Activated CD8-positive, alpha-beta T cell treated with anti-CD3 and anti-CD28 coated beads, Interleukin-2, amount 10 ng/mL, durations not matched to agents 7 days and 5 days (primary cell): ENCODE measurements at regions not wholly inside any gene's neighbourhood (a gene's known extent, or its start where the extent isn't known, plus 50 kb on each side); places are given as distances from the start of the nearest gene placed in this dataset.
"Not testable (repeated sequence)": the region's sequence is repeated elsewhere in the genome, so short reads cannot be mapped to it uniquely, and the experiment has no call there.

Experiments used
- ATAC-seq: fragments of 150-1000 bp; cut with Tn5 transposase; one replicate; pipeline ENCODE4 v1.10.0; 2021; ENCODE audit warnings: moderate library complexity
- CTCF ChIA-PET: fragments of 350-600 bp; sonication (Branson Sonifier 250); formaldehyde crosslinking; loops from one replicate; lab custom pipeline; 2021; ENCODE audit warnings: antibody characterized with exemption; lab: Charles Lee
- POLR2A ChIA-PET: fragments of 350-600 bp; sonication (Branson Sonifier 250); formaldehyde crosslinking; loops from one replicate; lab custom pipeline; 2021; ENCODE audit warnings: antibody characterized with exemption; lab: Charles Lee
- DNase-seq: peaks from one replicate; pipeline ENCODE4 v3.0.0-alpha.2; 2020
- H3K27ac Mint-ChIP-seq: one replicate; pipeline ENCODE4 v1.8.0; 2021; ENCODE audit warnings: mild to moderate bottlenecking, mixed read lengths
- H3K27me3 Mint-ChIP-seq: one replicate; pipeline ENCODE4 v1.8.0; 2021; ENCODE audit warnings: low read depth, mixed read lengths
- H3K36me3 Mint-ChIP-seq: one replicate; pipeline ENCODE4 v1.8.0; 2021; ENCODE audit warnings: low read depth, mixed read lengths
- H3K4me1 Mint-ChIP-seq: one replicate; pipeline ENCODE4 v1.8.0; 2021; ENCODE audit warnings: low read depth, mixed read lengths
- H3K4me3 Mint-ChIP-seq: one replicate; pipeline ENCODE4 v1.8.0; 2021; ENCODE audit warnings: mild to moderate bottlenecking, mixed read lengths
- H3K9me3 Mint-ChIP-seq: one replicate; pipeline ENCODE4 v1.8.0; 2022; ENCODE audit warnings: mixed read lengths; ENCODE audit not compliant: insufficient read depth

DNA sequence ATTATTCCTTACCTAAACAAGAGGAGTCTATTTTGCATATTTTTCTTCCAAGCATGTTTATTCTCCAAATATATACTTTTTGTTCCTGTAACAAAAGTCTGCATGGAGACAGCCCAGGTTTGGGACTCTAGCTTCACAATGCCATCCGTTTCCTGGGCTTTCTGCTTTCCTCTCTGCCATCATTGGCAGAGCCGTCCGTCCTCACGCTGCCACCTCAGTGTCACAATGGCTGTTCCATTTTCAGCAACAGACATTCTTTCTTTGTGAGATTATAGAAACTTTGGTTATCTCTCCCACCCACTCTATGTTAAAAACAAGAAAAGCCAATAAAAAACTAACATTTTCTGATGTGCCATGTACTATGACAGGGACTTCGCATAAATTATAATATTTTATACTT, 825.2 kb downstream of the REEP3 start:
- DNase-seq: no peak
- H3K36me3 Mint-ChIP-seq: no peaks in the 10 kb centered on the region
- no peak overlapping the region for H3K27ac Mint-ChIP-seq
- ChIA-PET POLR2A (no interaction called here), CTCF (no interaction called here)
- H3K27me3 Mint-ChIP-seq: no peaks in the 10 kb centered on the region
- ATAC-seq: no peak
- H3K9me3 Mint-ChIP-seq: no peaks in the 10 kb centered on the region
- H3K4me1 Mint-ChIP-seq: no peaks in the 10 kb centered on the region
- H3K4me3 Mint-ChIP-seq: no peak overlapping the region

DNA sequence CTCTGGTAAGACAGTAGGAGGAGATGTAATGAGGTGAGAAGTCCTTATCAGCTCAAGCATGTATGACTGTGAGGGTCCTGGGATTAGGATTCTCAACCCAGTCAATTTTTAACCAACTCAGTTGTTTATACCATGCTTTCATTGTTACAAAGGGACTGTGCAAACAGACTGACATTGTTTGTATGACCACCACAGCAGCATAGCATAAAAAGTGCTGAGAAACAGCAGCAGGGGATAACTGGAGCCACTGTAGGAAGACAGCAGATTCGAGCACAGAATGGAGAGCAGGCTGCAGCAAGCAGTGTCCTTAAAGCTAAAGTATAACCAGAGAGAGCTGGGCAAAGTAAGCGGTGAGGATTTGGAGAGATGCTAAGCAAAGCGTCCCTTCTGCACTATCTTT, 829.5 kb downstream of the REEP3 start:
- no peaks in the 10 kb centered on the region for H3K4me1 Mint-ChIP-seq
- no peaks in the 10 kb centered on the region for H3K36me3 Mint-ChIP-seq
- no peak for DNase-seq
- H3K9me3 Mint-ChIP-seq: no peaks in the 10 kb centered on the region
- no peaks in the 10 kb centered on the region for H3K27me3 Mint-ChIP-seq
- ChIA-PET POLR2A (no interaction called here), CTCF (no interaction called here)
- no peak overlapping the region for H3K27ac Mint-ChIP-seq
- no peak overlapping the region for H3K4me3 Mint-ChIP-seq
- no peak for ATAC-seq

GRCh38 chr10:64358907-64359306, 837.7 kb downstream of the REEP3 start:
- Mint-ChIP-seq H3K4me1 (no peaks in the 10 kb centered on the region), H3K36me3 (no peaks in the 10 kb centered on the region), H3K27me3 (no peaks in the 10 kb centered on the region), H3K4me3 (no peak overlapping the region), H3K9me3 (peaks cover 12% of the 10 kb centered on the region), H3K27ac (no peak overlapping the region)
- ChIA-PET CTCF (no interaction called here), POLR2A (no interaction called here)
- DNase-seq: no peak
- no peak for ATAC-seq

DNA sequence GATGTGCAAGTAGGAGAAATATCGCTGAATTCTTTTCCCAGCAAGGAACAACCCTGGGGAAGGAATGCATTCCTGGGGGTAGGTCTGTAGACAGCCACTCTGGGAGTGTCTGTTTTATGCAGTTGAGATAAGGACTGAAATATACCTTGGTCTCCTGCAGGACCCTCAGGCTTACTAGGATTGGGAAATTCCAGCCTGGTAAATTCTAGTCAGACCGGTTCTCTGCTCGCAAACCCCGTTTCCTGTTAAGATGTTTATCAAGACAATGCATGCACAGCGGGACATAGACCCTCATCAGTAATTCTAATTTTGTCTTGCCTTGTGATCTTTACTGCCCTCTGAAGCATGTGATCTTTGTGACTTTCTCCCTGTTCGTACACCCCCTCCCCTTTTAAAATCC, 839.0 kb downstream of the REEP3 start:
- peaks cover 12% of the 10 kb centered on the region for H3K9me3 Mint-ChIP-seq
- CTCF ChIA-PET, DNase-seq: not testable (repeated sequence)

GRCh38 chr10:64363687-64364086, 842.5 kb downstream of the REEP3 start:
- no peaks in the 10 kb centered on the region for H3K36me3 Mint-ChIP-seq
- ChIA-PET CTCF (no interaction called here), POLR2A (no interaction called here)
- H3K27ac Mint-ChIP-seq: no peak overlapping the region
- no peaks in the 10 kb centered on the region for H3K4me1 Mint-ChIP-seq
- H3K4me3 Mint-ChIP-seq: no peak overlapping the region
- H3K9me3 Mint-ChIP-seq: peaks cover 8% of the 10 kb centered on the region
- H3K27me3 Mint-ChIP-seq: no peaks in the 10 kb centered on the region
- no peak for DNase-seq
- ATAC-seq: no peak

More for the DNA sequence above, 839.0 kb downstream of the REEP3 start:
- ATAC-seq, H3K4me3 Mint-ChIP-seq, H3K4me1 Mint-ChIP-seq, H3K27me3 Mint-ChIP-seq, H3K27ac Mint-ChIP-seq, H3K36me3 Mint-ChIP-seq, POLR2A ChIA-PET: not testable (repeated sequence)

- Mint-ChIP-seq H3K27me3 (no peaks in the 10 kb centered on the region), H3K9me3 (peaks cover 5% of the 10 kb centered on the region), H3K27ac (no peak overlapping the region), H3K4me1 (no peaks in the 10 kb centered on the region), H3K4me3 (no peak overlapping the region), H3K36me3 (no peaks in the 10 kb centered on the region)
- CTCF ChIA-PET: no interaction called here
- no peak for DNase-seq
- no peak for ATAC-seq
- POLR2A ChIA-PET: no interaction called here
Observed at GRCh38 chr10:64365663-64366062, 844.5 kb downstream of the REEP3 start.

DNA sequence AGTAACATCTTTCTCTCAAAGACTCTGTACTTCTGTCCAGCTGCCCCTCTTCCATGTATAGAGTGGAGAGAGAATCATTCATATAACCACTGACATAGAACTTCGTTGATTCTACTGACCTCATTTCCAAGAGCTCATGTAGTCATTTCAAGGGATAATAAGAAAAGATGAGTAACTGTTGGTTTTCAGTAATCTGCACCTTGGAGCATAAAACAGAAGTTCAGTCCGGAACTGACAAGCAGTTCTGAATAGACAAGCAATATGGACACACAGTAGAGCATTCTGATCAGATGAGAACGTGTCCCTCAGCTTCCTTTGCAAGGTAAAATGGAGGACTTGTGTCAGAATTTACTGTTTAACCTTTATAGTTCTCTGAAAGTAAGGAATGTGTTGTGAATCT, 847.1 kb downstream of the REEP3 start:
- Mint-ChIP-seq H3K9me3 (no peaks in the 10 kb centered on the region), H3K4me1 (no peaks in the 10 kb centered on the region), H3K27ac (no peak overlapping the region), H3K4me3 (no peak overlapping the region), H3K36me3 (no peaks in the 10 kb centered on the region), H3K27me3 (no peaks in the 10 kb centered on the region)
- ChIA-PET POLR2A (no interaction called here), CTCF (no interaction called here)
- DNase-seq (no peak), ATAC-seq (no peak)

DNA sequence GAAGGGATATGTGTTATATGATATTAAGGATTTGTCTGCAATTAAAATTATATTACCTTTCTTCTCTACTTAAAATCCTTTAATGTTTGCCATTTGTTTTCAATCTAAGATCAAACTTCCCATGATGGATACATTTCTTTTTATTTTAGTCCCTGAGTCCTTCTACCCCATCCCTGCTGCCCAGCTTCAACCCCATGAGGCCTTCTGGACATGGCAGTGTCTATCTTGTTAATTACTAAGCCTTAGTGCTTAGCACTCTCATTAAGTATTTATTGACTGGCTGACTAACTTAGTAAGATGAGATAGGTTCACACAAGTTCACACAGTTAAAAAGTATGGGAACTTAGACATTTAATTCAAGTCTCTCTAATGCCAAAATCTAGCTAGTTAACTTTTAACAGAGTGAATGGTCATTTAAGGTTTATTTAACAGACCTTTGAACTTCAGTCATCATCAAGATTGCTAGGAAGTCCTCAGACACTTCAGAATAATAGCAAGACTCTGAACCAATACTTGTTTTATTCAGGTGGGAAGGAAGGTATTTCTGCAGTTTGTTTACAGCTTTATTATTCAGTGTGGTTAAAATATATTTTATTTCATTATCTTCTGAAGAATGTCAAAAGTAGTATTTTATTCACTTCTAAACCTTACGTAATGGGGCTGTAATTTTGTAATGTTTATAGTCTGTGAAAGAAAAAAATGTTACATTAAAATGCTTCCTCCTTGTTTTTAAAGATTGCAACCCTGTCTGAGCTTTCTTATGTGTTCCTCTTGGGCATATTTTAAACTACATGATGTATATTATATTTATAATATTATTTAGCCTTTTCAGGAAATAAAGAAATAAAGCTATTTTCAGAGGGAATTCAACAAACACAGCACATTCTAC, 848.9 kb downstream of the REEP3 start:
- no peaks in the 10 kb centered on the region for H3K4me1 Mint-ChIP-seq
- H3K36me3 Mint-ChIP-seq: no peaks in the 10 kb centered on the region
- H3K27me3 Mint-ChIP-seq: no peaks in the 10 kb centered on the region
- H3K27ac Mint-ChIP-seq: no peak overlapping the region
- no peak for DNase-seq
- H3K4me3 Mint-ChIP-seq: no peak overlapping the region
- no peak for ATAC-seq
- H3K9me3 Mint-ChIP-seq: no peaks in the 10 kb centered on the region
- CTCF ChIA-PET: no interaction called here
- POLR2A ChIA-PET: no interaction called here

GRCh38 chr10:64374346-64374745, 853.1 kb downstream of the REEP3 start:
- no peaks in the 10 kb centered on the region for H3K4me1 Mint-ChIP-seq
- H3K36me3 Mint-ChIP-seq: no peaks in the 10 kb centered on the region
- ChIA-PET POLR2A (no interaction called here), CTCF (no interaction called here)
- H3K4me3 Mint-ChIP-seq: no peak overlapping the region
- H3K27ac Mint-ChIP-seq: no peak overlapping the region
- H3K9me3 Mint-ChIP-seq: no peaks in the 10 kb centered on the region
- ATAC-seq: no peak
- no peaks in the 10 kb centered on the region for H3K27me3 Mint-ChIP-seq
- no peak for DNase-seq

DNA sequence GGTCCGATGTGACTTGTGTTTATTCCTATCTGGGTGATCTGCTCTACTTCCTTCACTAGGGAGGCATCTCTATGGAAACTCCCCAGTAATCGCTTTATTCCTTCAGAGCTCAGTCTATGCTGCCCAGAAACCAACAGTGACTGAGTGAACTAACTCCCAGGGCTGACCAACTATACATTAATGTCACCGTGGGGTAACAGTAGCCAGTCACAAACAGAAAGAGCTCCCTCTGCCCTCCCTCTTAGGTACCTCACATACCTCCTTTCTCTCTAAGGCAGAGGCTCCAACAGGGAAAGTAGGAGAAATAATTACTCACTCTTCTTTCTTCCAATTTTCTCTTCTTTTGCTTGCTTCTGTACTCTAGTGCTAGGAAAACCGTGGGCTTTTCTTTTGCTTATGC, 855.0 kb downstream of the REEP3 start:
- Mint-ChIP-seq H3K27ac (no peak overlapping the region), H3K27me3 (no peaks in the 10 kb centered on the region), H3K4me1 (no peaks in the 10 kb centered on the region), H3K4me3 (no peak overlapping the region), H3K36me3 (no peaks in the 10 kb centered on the region), H3K9me3 (no peaks in the 10 kb centered on the region)
- ChIA-PET POLR2A (no interaction called here), CTCF (no interaction called here)
- ATAC-seq (no peak), DNase-seq (no peak)

- Mint-ChIP-seq H3K36me3 (no peaks in the 10 kb centered on the region), H3K9me3 (no peaks in the 10 kb centered on the region), H3K27me3 (no peaks in the 10 kb centered on the region), H3K4me1 (no peaks in the 10 kb centered on the region), H3K4me3 (no peak overlapping the region), H3K27ac (no peak overlapping the region)
- ChIA-PET POLR2A (no interaction called here), CTCF (no interaction called here)
- ATAC-seq (no peak), DNase-seq (no peak)
Observed at GRCh38 chr10:64379898-64380297, 858.7 kb downstream of the REEP3 start.

DNA sequence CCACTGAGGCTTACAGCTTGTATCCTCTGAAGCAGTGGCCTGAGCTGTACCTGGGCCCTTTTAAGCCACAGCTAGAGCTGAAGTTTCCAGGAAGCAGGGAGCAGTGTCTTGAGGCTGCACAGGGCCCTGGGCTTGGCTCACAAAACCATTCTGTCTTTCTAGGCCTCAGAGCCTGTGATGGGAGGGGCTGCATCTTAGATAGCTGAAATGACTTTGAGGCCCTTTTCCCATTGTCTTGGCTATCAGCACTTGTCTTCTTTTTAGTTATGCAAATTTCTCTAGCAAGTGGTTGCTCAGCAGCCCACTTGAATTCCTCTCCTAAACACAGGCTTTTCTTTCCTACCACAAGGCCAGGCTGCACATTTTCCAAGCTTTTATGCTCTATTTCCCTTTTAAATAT, 864.2 kb downstream of the REEP3 start:
- ATAC-seq (no peak), DNase-seq (no peak)
- H3K9me3 Mint-ChIP-seq: no peaks in the 10 kb centered on the region
- no peaks in the 10 kb centered on the region for H3K4me1 Mint-ChIP-seq
- H3K36me3 Mint-ChIP-seq: no peaks in the 10 kb centered on the region
- POLR2A ChIA-PET: no interaction called here
- no peak overlapping the region for H3K4me3 Mint-ChIP-seq
- no peak overlapping the region for H3K27ac Mint-ChIP-seq
- no peaks in the 10 kb centered on the region for H3K27me3 Mint-ChIP-seq
- CTCF ChIA-PET: no interaction called here

DNA sequence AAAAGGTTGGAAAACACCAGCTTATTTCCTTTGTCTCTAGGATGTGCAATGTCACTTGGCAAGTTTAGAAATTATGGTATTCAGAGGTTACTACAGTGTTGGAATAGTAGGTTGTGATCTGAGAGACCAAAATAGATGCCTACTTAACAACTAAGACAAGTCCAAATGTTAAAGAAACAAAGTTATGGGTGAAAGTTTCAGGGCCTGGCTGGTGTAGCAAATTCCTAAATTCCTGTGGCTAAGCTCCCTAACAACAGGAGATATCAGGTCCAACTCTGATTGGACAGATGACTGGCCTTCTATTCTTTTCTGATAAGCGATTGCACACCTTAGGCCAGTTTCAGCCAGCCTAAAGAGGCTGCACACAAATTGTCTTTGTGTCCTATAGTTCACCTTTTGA, 873.5 kb downstream of the REEP3 start:
- no peaks in the 10 kb centered on the region for H3K4me1 Mint-ChIP-seq
- ChIA-PET CTCF (no interaction called here), POLR2A (no interaction called here)
- no peak overlapping the region for H3K4me3 Mint-ChIP-seq
- DNase-seq (no peak), ATAC-seq (no peak)
- H3K27me3 Mint-ChIP-seq: no peaks in the 10 kb centered on the region
- no peaks in the 10 kb centered on the region for H3K36me3 Mint-ChIP-seq
- no peak overlapping the region for H3K27ac Mint-ChIP-seq
- H3K9me3 Mint-ChIP-seq: no peaks in the 10 kb centered on the region
